ENCODE measurements at regions not wholly inside any gene's neighbourhood (a gene's known extent, or its start where the extent isn't known, plus 50 kb on each side); places are given as distances from the start of the nearest gene placed in this dataset.

DNA sequence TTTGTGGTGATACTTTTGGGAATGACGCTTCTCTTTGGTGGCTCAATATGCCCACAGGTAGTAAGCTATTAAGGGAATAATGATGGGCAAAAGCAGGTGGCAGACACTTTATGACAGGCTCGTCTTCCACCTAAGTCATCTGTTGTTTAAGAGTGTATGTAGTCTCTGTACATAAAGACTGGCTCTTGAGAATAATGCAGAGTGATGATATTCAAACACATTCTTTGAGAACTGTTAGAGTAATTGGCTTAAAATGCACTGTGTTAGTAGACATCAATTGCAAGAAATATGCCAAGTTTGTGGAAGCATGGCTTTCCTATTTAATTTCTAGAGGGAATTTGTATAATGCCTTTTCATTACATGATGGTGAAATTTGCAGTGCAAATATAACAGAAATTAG, 694.8 kb upstream of the MIS18BP1 start:
- TF ChIP-seq, protein P1, sequence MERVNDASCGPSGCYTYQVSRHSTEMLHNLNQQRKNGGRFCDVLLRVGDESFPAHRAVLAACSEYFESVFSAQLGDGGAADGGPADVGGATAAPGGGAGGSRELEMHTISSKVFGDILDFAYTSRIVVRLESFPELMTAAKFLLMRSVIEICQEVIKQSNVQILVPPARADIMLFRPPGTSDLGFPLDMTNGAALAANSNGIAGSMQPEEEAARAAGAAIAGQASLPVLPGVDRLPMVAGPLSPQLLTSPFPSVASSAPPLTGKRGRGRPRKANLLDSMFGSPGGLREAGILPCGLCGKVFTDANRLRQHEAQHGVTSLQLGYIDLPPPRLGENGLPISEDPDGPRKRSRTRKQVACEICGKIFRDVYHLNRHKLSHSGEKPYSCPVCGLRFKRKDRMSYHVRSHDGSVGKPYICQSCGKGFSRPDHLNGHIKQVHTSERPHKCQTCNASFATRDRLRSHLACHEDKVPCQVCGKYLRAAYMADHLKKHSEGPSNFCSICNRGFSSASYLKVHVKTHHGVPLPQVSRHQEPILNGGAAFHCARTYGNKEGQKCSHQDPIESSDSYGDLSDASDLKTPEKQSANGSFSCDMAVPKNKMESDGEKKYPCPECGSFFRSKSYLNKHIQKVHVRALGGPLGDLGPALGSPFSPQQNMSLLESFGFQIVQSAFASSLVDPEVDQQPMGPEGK (CRISPR knock-in tag; IDR thresholded peaks at IDR 0.05; ENCODE audit: borderline replicate concordance) = no peak
- TF ChIP-seq ISL1 (CRISPR knock-in tag; IDR thresholded peaks at IDR 0.05) (no peak), ZNF70 (CRISPR knock-in tag; IDR thresholded peaks at IDR 0.05) (no peak)
- TF ChIP-seq, protein P2, sequence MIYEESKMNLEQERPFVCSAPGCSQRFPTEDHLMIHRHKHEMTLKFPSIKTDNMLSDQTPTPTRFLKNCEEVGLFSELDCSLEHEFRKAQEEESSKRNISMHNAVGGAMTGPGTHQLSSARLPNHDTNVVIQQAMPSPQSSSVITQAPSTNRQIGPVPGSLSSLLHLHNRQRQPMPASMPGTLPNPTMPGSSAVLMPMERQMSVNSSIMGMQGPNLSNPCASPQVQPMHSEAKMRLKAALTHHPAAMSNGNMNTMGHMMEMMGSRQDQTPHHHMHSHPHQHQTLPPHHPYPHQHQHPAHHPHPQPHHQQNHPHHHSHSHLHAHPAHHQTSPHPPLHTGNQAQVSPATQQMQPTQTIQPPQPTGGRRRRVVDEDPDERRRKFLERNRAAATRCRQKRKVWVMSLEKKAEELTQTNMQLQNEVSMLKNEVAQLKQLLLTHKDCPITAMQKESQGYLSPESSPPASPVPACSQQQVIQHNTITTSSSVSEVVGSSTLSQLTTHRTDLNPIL (CRISPR knock-in tag; IDR thresholded peaks at IDR 0.05; ENCODE audit: low read depth) = no peak
